Esophagus muscularis mucosa (tissue), 3 donors: ENCODE measurements at regions not wholly inside any gene's neighbourhood (a gene's known extent, or its start where the extent isn't known, plus 50 kb on each side); places are given as distances from the start of the nearest gene placed in this dataset.

Source experiments
- CTCF ChIP-seq, 3 experiments: fragments of 200-600 bp in 2 of 3; fragments of 450-650 bp in 1 of 3; sonication (generic) in 2 of 3; IDR thresholded peaks; one replicate each; pipeline ENCODE4 v1.5.1; 2017 to 2019; ENCODE audit warnings: antibody characterized with exemption in 3 of 3, mild to moderate bottlenecking in 2 of 3, moderate library complexity in 1 of 3
- POLR2A ChIP-seq: fragments of 450-650 bp; IDR thresholded peaks from one replicate; pipeline ENCODE4 v1.6.1; 2017; ENCODE audit warnings: antibody characterized with exemption, moderate library complexity, mild to moderate bottlenecking, low read depth

- TF ChIP-seq CTCF (IDR thresholded peaks at IDR 0.05), result no peak
- no peak for TF ChIP-seq POLR2A
Observed at GRCh38 chr3:181558870-181559269, 152.9 kb upstream of the SOX2 start.
